Subcutaneous abdominal adipose tissue (tissue), 5 donors: ENCODE measurements at regions not wholly inside any gene's neighbourhood (a gene's known extent, or its start where the extent isn't known, plus 50 kb on each side); places are given as distances from the start of the nearest gene placed in this dataset.

Experiments used
- H3K27ac ChIP-seq: one replicate; pipeline ENCODE4 v1.7.0; 2013; ENCODE audit warnings: low read depth, mild to moderate bottlenecking, inconsistent platforms, low read length, moderate library complexity
- H3K27me3 ChIP-seq, 5 donors: one replicate each; pipeline ENCODE4 v1.7.0; 2013; ENCODE audit warnings: low read length in 5 of 5, inconsistent platforms in 1 of 5; ENCODE audit not compliant: control insufficient read depth in 5 of 5, insufficient read depth in 4 of 5
- H3K36me3 ChIP-seq, 5 donors: one replicate each; pipeline ENCODE4 v1.7.0; 2013; ENCODE audit warnings: low read length in 5 of 5; ENCODE audit not compliant: control insufficient read depth in 5 of 5, insufficient read depth in 5 of 5
- H3K4me1 ChIP-seq, 5 donors: one replicate each; pipeline ENCODE4 v1.7.0; 2013; ENCODE audit warnings: low read length in 5 of 5, mild to moderate bottlenecking in 3 of 5, moderate library complexity in 1 of 5; ENCODE audit not compliant: control insufficient read depth in 5 of 5, insufficient read depth in 5 of 5
- H3K4me3 ChIP-seq, 5 donors: one replicate each; pipeline ENCODE4 v1.7.0; 2013; ENCODE audit warnings: low read length in 5 of 5, low read depth in 1 of 5
- H3K9ac ChIP-seq, 5 donors: one replicate each; pipeline ENCODE4 v1.7.0; 2013; ENCODE audit warnings: low read length in 5 of 5, mild to moderate bottlenecking in 4 of 5, moderate library complexity in 3 of 5
- H3K9me3 ChIP-seq, 5 donors: one replicate each; pipeline ENCODE4 v1.7.0; 2013; ENCODE audit warnings: low read length in 5 of 5; ENCODE audit not compliant: control insufficient read depth in 5 of 5
- donor health status: healthy.
- donor health status: healthy.
- donor health status: healthy.
- donor health status: healthy.
- donor health status: healthy.

DNA sequence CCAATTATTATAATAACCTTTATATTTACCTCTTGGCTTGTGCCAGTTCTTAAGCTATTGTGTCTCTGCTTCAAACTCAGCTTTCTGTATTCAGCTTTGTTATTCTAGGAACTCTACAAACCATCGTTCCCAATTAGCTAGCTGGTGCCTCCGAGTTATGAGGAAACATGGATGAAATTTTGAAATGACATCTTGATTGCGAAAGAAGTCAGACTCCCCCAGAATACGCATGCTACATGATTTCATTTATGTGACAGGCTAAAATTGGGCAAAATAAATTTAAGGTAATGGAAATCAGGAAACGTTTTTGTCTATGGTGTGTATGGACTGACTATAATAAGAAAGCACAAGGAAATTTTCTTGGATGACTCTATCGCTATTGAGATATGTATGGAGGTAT is 256.8 kb upstream of the NCAM2 start:
- H3K4me3 ChIP-seq, result no peak overlapping the region
- H3K4me1 ChIP-seq, result peaks cover 0 to 6% (median 0%) of the 10 kb centered on the region in 5 donors
- H3K9ac ChIP-seq, result no peak overlapping the region
- no peaks in the 10 kb centered on the region for H3K27me3 ChIP-seq
- H3K36me3 ChIP-seq, result no peaks in the 10 kb centered on the region
- no peaks in the 10 kb centered on the region for H3K9me3 ChIP-seq
- H3K27ac ChIP-seq, result no peak overlapping the region

DNA sequence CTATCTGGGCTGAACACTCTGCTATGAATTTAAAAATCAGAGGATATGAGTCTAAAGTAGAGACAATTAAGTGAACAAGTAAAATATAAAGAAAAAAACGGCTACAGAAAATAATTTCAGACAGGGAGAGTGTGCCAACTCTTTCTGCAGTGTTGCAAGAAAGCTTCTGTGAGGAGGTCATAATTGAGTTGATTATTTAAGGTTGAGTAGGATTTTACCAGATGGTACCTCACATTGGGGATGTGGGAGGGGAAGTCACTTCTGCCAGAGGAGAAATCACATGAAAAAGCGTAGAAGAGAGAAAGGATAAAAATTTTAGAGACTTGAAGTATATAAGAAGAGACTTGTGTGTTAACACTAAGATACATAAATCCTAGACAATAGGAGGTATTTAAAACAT is 238.0 kb upstream of the NCAM2 start:
- Histone ChIP-seq H3K9ac (no peak overlapping the region), H3K9me3 (no peaks in the 10 kb centered on the region), H3K36me3 (no peaks in the 10 kb centered on the region), H3K4me3 (no peak overlapping the region), H3K27ac (no peak overlapping the region), H3K4me1 (no peaks in the 10 kb centered on the region), H3K27me3 (no peaks in the 10 kb centered on the region)

DNA sequence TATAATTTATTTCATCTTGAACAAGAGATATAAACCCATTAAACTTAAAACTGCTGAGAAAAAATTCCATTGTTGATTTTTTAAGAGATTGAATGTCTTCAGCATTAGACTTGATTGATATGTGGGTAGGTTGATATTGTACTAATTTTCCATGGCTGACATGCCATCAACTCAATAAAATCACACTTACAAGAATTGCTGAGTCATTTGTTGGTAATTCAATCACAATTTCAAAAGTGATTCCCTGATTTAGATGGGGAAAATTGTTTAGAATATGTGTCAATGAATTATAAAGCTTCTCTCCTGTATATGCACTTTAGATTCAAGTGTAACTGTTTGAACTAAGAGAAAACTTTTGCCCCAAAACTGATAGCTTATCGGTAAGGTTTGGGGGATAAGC is 223.5 kb upstream of the NCAM2 start:
- H3K9me3 ChIP-seq, result peaks cover 0 to 9% (median 0%) of the 10 kb centered on the region in 5 donors
- H3K4me1 ChIP-seq, result no peaks in the 10 kb centered on the region
- no peaks in the 10 kb centered on the region for H3K27me3 ChIP-seq
- no peak overlapping the region for H3K4me3 ChIP-seq
- no peak overlapping the region for H3K9ac ChIP-seq
- H3K36me3 ChIP-seq, result no peaks in the 10 kb centered on the region
- H3K27ac ChIP-seq, result no peak overlapping the region

DNA sequence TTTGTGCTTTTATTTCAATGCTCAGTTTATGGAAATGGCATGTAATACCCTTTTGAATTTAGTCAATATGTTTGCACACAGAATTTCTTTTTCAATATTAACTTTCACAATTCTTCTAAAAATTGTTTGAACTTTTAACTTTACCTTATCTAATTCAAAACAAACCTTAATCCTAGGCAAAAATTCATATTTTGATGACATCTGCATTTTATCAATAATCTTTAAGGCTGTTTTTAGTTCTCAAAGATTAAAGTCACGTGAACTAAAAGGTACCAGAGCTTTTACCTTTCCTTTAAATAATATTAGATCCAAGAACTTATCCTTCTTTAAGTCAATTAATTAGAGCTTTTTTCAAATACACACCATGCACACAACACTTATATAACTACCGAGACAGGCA is 218.9 kb upstream of the NCAM2 start:
- Histone ChIP-seq H3K9me3 (peaks cover 0 to 6% (median 0%) of the 10 kb centered on the region in 5 donors), H3K4me1 (no peaks in the 10 kb centered on the region), H3K27me3 (no peaks in the 10 kb centered on the region), H3K4me3 (no peak overlapping the region), H3K27ac (no peak overlapping the region), H3K9ac (no peak overlapping the region), H3K36me3 (no peaks in the 10 kb centered on the region)

DNA sequence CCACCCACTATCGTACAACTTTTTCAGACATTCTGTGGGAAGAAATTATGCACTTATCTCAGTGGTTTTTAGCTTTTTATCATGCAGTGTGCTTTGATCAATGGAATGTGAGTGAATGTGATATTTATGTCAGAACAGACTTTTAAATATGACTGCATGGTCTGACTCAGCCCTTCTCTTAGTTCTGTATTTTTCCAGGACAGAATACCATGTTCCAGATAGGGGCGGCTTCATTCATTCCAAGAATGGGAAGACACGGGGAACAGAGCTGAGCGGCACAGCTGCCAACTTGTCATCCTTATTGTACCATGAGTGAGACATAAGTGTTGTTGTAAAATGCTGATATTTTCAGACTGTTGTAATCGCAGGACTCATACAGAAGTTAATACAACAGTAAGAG is 214.6 kb upstream of the NCAM2 start:
- Histone ChIP-seq H3K9ac (no peak overlapping the region), H3K9me3 (peaks cover 0 to 3% (median 0%) of the 10 kb centered on the region in 5 donors), H3K27ac (no peak overlapping the region), H3K27me3 (no peaks in the 10 kb centered on the region), H3K4me1 (no peaks in the 10 kb centered on the region), H3K36me3 (no peaks in the 10 kb centered on the region), H3K4me3 (no peak overlapping the region)

DNA sequence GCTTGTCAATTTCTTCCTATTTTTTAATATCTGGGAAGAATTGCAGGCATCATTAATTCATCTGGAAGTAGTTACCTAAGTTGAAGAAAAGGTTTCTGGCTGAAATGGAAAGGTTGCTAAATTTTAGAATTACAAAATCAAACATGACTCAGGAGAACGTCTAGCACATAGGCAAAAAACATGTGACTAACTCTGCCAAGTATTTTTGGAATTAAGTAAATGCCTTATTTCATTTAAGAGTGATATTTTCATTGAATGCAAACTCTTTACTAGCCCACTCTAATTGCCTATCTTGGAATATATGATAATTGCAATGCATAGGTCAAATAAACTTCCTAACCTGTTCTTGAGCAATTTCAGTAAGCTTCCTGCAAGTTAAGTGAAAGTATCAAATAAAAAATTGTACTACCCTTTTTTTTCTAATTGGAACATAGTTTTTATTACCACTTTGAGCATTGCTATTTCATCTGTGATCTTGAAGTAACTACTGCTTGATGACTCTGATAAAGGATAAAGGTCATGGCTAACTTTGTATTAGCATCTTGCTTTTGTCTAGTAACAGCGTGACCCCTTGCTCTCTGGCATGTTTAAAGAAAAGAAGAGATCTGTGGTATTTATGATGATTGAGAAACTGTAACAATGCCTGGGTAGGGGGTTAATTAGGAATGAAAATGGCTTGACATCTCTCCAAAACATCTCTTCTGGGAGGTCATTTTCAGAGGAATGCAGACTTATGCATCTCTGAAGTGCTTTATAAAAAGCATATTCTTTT is 208.3 kb upstream of the NCAM2 start:
- Histone ChIP-seq H3K4me3 (no peak overlapping the region), H3K9ac (no peak overlapping the region), H3K27me3 (no peaks in the 10 kb centered on the region), H3K36me3 (no peaks in the 10 kb centered on the region), H3K27ac (peak overlapping the region; percentile 37), H3K4me1 (peaks cover 0 to 14% (median 0%) of the 10 kb centered on the region in 5 donors), H3K9me3 (no peaks in the 10 kb centered on the region)

DNA sequence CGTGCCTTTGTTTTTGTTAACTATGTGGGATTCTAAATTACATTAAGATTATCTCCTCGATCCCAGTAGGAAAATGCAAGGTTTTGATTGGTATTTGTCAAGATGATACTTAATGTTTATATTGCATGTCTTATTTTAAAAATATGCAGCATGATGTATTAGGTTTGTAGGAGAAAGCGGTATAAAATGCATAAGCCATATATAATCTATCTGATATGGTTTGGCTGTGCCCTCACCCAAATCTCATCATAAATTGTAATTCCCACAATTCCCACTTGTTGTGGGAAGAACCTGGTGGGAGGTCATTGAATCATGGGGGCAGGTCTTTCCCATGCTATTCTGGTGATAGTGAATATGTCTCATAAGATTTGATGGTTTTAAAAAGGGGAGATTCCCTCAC is 198.1 kb upstream of the NCAM2 start:
- no peak overlapping the region for H3K9ac ChIP-seq
- no peaks in the 10 kb centered on the region for H3K36me3 ChIP-seq
- H3K4me3 ChIP-seq, result no peak overlapping the region
- H3K9me3 ChIP-seq, result no peaks in the 10 kb centered on the region
- H3K4me1 ChIP-seq, result peaks cover 0 to 6% (median 0%) of the 10 kb centered on the region in 5 donors
- H3K27ac ChIP-seq, result no peak overlapping the region
- H3K27me3 ChIP-seq, result no peaks in the 10 kb centered on the region

DNA sequence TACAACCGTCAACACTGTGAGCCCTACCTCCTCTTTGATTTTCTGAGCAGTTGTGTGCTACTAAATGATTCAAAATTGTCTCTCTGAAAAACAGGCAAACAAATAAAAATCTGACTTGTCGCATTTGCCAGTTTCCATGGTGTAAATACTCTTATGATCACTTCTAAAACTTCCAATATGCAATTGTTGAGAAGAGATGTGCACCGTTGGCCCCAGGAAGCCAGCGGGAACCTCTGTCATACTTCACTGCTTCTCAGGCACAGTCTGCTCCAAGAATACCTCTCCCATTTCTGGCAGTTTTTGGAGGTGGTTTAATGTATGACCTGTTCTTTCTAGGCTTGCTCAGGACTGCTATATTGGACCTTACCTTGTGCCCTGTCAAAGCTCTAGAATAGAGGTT is 196.0 kb upstream of the NCAM2 start:
- H3K27ac ChIP-seq, result no peak overlapping the region
- H3K27me3 ChIP-seq, result no peaks in the 10 kb centered on the region
- no peak overlapping the region for H3K4me3 ChIP-seq
- H3K4me1 ChIP-seq, result peaks cover 0 to 6% (median 0%) of the 10 kb centered on the region in 5 donors
- no peak overlapping the region for H3K9ac ChIP-seq
- no peaks in the 10 kb centered on the region for H3K36me3 ChIP-seq
- no peaks in the 10 kb centered on the region for H3K9me3 ChIP-seq

DNA sequence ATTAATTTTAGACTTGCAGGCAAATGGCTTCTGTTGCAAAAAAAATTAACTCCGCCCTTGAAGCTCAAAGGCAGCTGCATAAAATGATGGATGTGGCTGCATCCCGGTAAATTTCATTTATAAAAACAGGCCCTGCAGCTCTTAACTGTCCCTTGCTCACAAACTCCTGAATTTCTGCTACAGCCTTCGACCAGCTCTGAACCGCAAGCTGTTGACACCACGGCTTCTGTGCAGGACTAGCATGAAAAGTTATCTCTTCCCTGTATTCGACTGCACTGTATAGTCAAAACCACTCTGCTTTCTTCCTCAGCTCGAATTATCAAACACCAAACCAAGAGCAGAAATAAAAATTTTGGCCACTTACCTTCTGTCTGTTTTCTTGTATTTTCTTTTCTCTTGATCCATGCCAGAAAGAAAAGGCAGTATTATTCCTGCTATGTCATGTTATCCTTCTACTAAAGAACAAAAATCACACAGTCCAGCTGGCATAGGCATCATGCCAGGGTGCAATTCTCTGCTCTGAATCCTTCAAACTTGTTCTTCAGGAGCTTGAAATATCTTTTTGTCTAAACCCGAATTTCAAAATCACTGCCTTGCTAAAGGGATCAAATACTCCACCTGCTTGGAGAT is 195.5 kb upstream of the NCAM2 start:
- H3K4me3 ChIP-seq, result no peak overlapping the region
- H3K36me3 ChIP-seq, result no peaks in the 10 kb centered on the region
- peaks cover 0 to 7% (median 0%) of the 10 kb centered on the region in 5 donors for H3K4me1 ChIP-seq
- H3K9ac ChIP-seq, result no peak overlapping the region
- no peak overlapping the region for H3K27ac ChIP-seq
- no peaks in the 10 kb centered on the region for H3K27me3 ChIP-seq
- no peaks in the 10 kb centered on the region for H3K9me3 ChIP-seq

DNA sequence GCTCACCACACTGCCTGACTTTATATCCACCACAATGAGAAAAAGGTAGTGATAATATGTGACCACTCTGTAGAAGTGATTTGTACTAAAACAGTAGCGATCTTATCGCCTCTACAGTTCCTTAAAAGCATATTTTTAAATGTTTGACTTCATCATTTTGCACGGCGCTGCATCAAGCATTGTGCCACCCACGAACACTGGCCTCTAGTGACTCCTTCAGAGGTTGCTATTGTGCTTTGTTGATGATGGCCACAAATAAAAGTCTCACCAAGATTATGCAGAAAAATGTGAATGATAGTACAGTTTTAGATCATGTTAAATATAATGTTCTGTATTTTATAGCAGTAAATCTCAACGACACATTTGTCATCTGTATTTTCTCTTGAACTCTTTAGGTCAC is 186.5 kb upstream of the NCAM2 start:
- Histone ChIP-seq H3K9me3 (no peaks in the 10 kb centered on the region), H3K27ac (no peak overlapping the region), H3K36me3 (no peaks in the 10 kb centered on the region), H3K4me1 (peaks cover 0 to 4% (median 0%) of the 10 kb centered on the region in 5 donors), H3K27me3 (no peaks in the 10 kb centered on the region), H3K4me3 (no peak overlapping the region), H3K9ac (no peak overlapping the region)
